ENCODE measurements at regions not wholly inside any gene's neighbourhood (a gene's known extent, or its start where the extent isn't known, plus 50 kb on each side); places are given as distances from the start of the nearest gene placed in this dataset.
"Not testable (repeated sequence)": the region's sequence is repeated elsewhere in the genome, so short reads cannot be mapped to it uniquely, and the experiment has no call there.

DNA sequence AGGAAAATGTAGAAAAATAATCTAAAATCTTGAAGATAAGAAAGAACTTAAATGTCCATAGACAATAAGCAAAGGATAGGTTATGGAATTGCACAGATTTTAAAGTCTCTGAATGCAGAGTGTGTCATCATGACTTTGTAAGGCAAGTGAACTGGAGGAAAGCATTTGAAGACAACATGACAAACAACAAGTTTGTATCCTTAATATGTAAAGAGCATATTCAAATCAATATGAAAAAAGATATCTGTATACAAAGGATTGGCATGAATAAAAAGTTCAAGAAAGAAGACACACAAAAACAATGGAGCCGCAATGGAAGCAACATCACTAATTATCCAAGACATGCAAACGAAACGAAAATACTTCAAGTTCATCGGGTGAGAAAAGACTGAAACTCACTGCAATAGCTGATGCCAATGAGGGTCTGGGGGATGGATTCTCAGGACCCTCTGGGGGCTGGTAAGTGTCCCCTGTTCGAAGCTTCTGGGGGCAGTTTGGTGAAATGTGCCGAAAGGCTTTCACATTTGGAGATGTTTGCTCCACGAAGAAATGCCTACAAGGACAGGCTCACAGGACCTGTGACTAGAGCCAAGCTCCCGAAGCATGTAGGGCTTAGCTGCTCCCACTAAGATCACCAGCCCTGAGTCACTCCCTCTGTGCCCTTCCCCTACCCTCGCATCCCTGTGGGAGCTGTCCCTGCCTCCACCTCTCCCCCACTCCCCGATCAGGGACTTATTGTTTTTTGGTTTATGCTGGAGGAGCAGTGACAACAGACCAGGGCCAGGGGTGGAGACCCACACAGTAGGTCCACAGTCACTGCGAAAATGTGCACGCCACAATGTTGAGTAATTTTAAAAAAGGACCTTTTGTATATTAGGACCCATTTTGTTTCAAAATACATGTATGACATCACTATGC lies 345.7 kb upstream of the SFSWAP start:
- no peak for DNase-seq

DNA sequence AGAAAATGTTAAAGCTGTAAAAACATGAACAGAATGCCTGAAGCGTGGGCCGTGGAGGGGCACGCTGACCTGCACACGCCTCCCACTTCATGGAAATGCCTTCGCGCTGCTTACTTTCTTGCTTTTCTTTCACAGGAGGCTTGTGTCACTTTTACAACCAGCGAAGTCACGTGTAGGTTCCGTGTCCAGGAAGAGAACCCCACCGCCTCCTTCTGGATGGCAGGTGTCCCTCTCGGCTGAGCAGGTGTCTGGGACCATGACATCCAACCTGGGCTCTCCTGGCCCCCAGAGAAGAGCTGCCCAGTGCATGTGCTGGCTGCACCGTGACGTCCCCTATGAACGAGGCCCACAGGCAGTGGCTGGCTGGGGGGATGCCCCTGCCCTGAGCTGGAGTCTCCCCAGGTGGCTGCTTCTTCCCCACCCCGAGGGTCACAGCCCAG lies 345.0 kb upstream of the SFSWAP start:
- DNase-seq, result no peak

DNA sequence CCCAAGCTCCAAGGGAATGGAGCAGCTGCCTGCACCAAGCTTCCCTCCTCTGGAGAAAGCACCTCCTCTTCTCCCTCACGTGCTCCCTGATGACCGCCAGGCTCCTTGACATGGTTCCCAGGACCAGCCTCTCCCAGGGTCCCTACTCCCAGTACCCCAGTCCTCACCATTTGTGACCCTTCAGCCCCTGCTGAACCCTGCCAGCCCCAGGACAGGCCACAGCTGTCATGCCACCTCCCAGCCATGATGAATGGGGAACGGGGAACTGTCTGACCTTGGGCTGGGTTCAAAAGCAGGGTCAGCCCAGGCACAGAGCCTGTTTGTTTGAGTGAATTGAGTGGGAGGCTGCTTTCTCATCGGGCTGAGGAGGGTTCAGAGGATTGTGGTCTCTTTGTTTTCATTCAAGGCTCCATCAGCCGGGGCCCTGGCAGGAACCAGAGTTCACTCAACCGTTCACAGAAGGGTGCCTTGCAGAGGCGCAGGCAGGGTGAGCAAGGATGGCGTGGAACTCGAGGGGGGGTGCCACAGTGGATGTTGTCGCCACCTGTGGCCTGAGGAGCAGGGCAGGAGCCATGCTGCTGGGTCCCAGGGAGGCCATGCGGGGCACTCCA lies 344.5 kb upstream of the SFSWAP start:
- DNase-seq, result no peak

DNA sequence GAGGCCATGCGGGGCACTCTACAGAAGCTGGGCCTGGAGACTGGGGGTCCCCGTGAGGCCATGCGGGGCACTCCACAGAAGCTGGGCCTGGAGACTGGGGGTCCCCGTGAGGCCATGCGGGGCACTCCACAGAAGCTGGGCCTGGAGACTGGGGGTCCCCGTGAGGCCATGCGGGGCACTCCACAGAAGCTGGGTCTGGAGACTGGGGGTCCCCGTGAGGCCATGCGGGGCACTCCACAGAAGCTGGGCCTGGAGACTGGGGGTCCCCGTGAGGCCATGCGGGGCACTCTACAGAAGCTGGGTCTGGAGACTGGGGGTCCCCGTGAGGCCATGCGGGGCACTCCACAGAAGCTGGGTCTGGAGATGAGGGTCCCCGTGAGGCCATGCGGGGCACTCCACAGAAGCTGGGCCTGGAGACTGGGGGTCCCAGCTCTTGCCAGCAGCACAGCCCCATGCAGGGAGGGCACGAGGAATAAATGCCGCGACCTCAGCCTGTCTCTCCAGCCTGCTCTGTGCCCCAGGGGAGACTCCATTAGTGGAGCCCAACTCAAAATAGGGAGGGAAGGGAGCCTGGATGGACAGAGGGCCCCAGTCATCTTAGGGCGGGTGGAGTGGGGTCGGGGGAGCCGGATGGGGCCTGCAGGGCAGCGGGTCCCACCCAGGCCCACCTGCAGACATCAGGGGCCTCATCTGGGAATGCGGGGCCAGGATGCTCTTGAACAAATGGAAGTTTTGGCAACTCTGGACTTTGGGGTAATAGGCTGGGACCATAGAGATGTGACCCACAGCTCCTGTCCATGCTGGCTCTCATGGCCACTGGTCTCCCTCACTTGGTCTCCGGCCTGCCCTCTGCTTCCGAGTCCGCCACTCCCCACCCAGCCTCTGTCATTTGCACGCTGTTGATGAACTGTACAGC lies 343.6 kb upstream of the SFSWAP start:
- not testable (repeated sequence) for DNase-seq

DNA sequence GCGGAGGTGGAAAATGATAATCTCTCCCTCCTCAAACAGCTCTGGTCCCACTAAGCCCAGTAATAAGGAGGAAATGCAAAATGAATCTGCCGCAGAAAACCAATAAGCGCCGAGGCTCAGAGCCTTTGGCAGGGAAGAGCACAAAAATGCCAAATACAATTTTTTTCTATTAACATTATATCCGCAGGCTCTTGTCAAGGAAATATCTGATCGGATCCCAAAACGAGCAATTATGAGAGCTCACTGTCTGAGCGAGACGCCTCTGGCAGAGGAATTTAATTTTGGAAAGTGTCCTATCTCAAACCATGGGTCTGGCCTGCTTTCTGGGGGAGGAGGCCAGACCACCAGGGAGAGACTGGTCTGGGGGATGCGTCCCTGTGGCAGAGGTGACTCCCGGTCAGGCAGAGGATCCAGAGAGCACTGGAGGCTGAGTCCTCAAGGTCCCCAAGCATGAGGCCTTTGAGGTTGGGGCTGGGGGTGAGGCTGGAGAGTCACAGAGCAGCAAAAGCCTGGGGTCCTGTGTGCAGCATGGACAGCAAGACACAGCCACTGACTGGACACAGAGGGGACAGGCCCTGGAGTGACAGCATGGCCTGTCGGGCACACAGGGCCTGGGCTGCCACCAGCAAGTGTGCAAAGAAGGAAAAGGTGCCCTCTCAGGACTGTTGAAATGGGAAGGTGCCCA lies 342.8 kb upstream of the SFSWAP start:
- DNase-seq, result no peak

DNA sequence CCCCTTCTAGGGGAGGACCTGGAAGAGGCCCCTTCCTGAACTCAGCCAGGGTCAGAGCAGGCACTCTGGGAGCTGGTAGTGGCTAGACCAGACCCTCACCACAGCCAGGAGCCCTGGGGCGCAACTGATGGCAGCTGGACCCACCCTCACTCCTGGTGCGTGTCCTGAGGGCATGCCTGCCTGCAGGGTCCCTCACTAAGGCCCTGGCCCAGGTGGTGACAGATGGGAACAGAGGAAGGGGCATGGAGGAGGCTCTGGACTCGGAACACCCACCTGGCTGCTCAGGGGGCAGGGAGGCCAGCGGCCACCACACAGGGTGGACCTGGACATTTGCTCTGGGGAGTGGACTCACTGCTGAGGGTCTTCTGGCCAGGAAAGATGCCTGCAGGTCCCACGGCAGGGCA lies 342.2 kb upstream of the SFSWAP start:
- DNase-seq, result no peak

DNA sequence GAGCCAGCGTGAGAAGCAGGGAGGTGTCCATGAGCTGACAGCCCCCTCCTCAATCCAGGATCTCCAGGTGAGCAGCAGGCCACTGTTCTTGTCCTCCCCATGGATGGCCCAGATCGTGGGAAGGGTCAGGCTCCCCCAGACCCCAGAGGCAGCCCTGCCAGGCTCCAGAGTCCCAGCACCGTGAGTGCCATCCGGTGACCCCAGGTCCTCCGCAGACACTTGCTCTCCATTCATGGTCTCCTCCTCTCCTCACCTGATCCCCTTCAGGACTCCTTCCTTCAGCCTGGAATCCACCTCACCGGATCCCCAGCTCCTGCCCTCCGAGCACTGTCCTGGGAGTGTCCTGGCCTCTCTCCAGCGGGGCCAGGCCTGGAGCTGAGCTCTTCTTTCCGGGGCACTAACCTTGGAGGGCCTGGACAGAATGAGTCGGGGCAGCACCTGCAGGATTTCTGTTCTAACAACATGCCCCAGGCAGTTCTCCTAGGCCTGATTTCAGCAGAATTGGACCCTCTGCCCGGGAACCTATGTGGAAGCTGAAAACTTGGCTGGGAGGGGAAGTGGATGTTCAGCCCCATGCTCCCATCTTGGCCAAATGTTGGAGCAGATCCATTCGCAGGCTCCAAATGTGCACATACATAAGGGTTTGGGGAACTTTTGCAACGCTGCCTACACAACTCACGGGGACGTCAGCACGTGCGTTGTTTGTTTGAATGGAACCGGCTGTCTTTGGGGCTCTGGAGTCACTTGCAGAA lies 341.6 kb upstream of the SFSWAP start:
- DNase-seq, result no peak

DNA sequence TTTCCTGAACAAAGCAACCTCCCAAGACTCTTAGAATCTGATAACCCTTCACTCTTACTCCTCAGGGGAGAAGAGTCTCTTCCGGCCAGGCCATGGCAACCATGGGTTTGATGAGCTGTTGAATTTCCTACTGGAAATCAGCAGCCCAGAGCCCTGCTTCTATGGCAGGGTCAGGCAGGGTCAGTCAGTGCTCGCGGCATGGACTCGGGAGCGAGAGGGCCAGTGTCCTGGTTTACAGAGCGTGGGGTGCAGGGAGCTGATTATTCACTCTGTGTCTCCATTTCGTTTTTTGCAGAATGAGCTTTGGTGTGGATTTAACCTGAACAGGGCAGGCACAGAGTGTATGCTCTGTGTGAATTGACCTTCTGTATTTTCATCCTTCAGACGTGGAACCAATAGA lies 340.6 kb upstream of the SFSWAP start:
- DNase-seq, result no peak

DNA sequence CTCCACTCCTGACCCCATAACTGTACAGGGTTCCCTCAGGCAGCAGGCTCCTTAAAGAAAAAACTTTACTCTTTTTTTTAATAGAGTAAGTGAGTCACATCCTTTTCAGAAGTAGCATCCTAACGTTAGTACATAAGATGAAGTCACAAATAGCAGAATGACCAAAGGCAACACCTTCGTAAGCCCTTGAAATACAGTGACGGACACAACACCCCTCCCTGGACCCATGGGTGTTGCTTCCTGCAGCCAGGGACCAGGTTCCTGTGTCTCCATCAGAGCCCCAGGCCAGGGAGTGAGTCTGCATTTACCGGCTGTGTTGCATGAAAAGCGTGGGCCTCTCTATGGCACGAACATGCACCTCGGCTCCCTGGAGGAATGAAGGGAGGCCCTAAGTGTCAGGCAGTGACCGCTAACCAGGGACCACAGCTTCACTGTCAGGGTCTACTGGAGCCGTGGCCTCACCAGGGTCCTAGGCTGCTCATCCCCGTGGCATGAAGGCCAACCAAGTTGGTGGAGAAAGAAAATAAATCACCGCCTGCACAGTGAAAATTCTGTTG lies 340.0 kb upstream of the SFSWAP start:
- no peak for DNase-seq

DNA sequence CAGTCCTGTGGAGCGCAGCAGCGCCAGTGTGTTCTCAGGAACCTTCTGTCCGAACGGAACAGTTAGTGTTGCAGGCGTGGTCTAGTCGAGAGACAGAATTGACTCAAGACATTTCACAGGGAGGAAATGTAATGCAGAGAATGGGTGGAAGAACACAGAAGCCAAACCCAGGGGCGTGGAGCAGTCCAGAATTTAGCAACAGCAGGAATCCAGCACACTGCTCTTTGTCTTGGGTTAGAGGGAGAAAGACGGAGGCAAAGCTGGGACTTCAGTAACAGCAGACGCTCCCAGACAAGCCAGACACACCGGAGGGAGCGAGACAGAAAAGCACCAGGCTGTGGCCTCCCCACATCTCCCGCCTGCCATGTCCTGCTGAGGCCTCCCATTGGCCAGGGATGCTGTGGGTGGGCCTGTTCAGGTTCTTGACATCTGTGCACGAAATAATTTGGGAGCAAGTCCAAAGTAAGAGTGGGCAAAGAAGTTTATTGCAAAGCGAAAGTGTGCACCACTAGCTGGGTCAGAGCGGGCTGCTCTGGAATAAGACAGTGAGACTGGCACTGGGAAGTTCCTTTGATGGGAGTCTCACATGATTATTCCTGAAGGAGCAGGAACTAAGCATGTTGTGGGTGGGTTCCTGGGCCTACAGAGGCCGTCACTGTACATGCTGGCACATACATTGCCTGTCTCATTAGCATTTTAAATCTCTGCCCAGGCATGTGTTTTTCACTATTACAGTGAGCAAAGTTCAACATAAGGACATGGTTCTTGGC lies 339.3 kb upstream of the SFSWAP start:
- no peak for DNase-seq

DNA sequence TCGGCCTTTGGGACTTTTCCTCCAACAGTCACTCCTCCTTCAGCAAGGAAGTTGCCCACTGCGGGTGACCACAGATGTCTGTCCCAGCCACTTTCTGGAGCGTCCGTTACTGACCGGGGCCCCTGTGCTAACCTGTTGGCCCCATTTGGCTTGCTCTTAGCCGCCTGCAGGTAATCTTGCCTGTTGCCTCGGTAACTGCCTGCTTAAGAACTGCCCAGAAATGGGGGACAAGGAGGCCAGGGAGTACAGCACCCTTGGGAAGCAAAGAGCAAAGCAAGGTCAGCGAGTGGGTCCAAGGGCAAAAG lies 338.8 kb upstream of the SFSWAP start:
- DNase-seq, result no peak

DNA sequence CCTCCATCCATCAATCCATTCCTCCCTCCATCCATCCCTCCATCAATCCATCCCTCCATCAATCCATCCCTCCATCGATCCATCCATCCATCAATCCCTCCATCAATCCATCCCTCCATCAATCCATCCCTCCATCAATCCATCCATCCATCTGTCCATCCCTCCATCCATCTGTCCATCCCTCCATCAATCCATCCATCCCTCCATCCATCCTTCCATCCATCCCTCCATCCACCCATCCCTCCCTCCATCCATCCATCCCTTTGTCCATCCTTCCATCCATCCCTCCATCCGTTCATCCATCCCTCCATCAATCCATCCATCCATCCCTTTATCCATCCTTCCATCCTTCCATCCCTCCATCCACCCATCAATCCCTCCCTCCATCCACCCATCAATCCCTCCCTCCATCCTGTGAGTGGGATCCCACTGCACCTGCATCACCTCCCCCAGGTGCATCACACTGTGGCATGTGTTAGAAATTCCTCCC lies 338.1 kb upstream of the SFSWAP start:
- no peak for DNase-seq

DNA sequence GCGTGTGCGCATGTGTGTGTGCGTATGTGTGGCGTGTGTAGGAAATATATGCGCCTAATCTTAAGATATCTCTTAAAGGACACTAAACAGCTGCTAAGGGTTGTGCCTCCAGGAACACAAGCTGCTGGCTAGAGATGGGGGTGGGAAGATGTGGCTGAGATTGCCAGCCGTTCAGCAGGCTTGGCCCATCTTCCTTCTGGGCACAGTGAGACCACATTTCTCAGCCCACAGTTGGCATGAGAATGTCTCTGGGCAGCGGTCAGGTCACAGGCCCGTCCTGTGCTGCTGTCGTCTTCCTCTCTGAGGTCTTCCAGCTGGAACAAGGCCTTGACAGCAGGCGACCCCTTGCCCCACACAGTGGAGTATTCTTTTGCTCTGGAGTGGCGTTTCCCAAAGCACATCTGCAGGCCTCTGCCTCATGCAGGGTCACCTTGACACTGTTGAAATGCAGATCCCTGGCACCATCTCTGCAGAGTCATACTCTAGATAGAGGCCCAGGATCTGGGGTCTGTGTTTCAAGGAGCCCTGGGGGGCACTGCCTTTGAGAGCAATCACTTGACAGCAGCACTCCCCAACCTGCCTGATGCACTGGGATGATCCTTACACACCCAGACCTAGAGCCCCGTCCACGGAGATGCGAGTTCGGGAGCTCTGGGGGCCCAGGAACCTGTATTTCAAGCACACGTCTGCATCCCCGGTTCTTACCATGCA lies 335.5 kb upstream of the SFSWAP start:
- no peak for DNase-seq

DNA sequence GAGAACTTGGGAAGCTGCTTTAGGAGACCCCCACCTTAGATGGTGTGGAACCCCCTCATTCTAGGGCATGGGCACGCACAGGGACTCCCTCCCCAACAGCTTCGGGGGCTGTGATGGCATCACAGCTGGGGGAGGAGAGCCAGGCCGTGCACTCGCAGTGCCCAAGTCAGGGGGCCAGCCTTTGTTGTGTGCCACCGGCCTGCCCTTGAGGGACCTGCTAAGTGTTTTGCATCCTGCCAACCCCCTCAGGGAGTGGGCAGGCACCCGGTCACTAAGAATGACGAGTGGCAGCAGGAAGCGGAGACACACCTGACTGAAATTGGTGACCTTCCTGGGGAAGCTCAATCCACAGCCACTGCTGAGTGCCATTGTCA lies 334.9 kb upstream of the SFSWAP start:
- DNase-seq, result no peak

DNA sequence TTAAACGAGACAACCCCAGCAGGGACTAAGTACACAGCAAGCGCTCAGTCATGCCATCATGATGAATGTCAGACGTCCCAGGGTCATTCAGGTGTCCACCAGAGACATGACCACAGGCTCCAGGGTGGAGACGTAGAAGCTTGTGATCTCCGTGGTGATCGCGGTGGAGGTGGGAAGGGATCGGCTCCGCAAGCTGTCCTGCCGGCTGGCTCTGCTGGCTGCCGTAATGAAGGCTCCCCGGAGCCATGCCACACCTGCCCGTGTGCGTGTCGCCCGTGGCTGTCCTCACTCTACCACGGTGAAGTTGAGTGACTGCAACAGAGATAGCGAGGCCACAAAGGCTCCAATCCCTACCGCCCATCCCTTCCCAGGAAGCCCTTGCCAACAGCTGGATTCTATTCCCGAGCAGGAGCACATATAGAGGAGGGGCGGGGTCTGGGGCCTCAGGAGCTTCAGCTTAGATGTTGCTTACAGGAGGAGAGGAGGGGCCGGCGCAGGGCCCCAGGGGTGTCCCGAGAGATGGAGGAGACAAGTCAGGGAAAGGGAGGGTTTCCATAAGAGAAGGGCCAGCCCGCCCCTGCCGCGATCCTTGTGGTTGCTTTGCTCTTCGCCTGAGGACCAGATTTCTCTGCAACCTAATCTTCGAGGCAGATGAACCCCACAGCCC lies 332.6 kb upstream of the SFSWAP start:
- DNase-seq, result no peak

DNA sequence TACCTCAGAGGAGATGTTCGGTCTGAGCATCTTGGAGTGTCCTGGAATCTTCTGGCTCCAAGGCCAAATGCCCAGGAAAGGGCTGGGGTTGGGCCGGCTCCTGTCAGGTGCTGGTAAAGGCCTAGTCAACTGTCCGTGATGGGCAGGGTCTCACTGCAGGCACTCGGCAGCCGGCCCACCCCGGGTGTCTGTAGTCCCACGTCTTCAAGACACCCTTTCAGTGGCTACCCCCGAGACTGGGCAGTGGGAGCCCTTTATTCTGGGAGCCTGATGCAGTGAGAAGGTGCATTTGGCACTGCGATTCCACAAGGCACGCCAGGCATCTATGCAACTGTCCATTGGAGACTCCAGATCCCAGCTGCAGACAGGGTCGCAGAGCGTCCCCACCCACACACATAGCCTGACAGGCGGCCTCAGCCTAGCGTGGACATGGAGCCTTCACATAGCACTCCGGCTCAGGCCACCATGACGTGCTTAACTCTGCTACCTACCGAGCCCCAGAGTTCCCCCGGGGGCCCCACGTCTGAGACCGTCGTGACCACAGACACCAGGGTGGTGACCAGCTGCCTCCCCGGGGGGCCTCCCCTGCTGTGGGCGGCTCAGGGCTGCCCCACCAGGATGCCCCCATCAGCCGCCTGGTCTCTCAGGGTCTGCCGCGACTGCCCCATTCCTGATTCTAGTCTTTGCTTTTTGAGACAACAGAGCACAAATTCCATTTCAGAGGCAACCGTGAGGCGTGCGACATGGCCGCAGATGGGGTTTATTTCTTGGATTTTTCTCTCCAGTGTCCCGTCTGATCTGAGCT lies 331.8 kb upstream of the SFSWAP start:
- no peak for DNase-seq

DNA sequence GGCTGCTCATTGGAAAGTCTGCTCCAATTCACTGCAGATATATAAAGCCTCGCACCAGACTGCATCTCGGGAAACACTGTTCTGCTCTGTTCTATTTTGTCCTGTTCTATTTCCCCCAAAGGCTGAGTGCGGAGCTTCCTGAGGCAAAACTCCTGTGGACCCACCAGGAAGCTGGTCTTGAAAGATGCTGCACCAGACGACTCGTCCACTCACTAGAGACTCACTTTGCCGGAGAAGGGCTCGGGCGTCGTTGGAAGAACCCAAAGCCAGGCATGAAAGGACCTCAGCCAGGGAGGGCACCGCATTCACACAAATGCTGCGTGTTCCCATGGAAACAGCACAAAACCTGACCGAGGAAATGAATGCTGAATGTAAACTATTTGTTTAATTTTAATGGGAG lies 331.2 kb upstream of the SFSWAP start:
- DNase-seq, result peak in 1 of 2 donors; percentile 17

DNA sequence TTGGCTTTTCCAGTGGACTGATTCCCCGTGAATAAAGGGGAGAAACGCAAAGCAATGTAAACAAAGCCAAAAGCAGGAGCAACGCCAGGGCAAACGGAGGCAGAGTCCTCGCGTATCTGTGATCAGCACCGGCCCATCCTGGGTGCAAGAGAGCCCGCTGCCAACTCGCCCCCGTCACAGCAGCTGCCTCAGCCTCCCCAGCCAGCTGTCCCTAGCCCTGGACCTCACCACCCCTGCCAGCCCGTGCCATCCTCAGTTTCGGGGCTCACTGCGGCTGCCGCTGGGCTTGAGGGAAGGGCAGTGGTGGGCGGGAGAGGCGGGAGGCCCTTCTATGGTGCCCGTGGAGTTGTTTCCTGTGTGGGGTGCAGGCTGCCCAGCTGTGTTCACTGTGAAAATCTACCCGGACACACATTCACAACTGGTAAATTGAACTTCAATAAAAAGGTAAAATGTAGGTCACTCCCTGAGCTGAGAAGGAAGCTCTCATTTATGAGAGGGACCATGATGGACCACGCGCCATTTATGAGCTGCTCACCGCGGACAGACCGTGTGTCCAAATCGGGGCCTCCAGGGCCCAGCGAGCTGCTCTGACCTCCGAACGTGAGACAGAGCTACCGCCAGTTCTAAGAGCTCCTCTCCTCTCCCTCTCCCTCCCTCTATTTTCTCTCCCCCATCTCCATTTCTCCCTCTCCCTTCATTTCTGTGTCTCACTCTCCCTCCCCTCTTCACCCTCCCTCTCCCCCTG lies 330.5 kb upstream of the SFSWAP start:
- DNase-seq, result peak in 1 of 2 donors; percentile 6

Measured in hippocampal formation (tissue), 2 donors.